ENCODE measurements at regions not wholly inside any gene's neighbourhood (a gene's known extent, or its start where the extent isn't known, plus 50 kb on each side); places are given as distances from the start of the nearest gene placed in this dataset.

GRCh38 chr5:32511776-32512374 is 67.3 kb upstream of the ZFR start:
- no peak overlapping the region for H3K27ac ChIP-seq (ENCODE audit: low read length)
- peaks cover 0 to 4% of the 10 kb centered on the region in 2 donors for H3K4me1 ChIP-seq (ENCODE audit: control insufficient read depth in 1 of 2, insufficient read depth in 2 of 2, low read length in 2 of 2)
- H3K27me3 ChIP-seq (ENCODE audit: low read depth, low read length), result no peaks in the 10 kb centered on the region
- H3K9me3 ChIP-seq (ENCODE audit: control insufficient read depth in 1 of 2, low read length in 2 of 2), result no peaks in the 10 kb centered on the region
- H3K4me3 ChIP-seq (ENCODE audit: low read depth in 1 of 2, low read length in 2 of 2), result no peak overlapping the region
- H3K36me3 ChIP-seq (ENCODE audit: control insufficient read depth in 1 of 2, insufficient read depth in 2 of 2, low read length in 2 of 2), result no peaks in the 10 kb centered on the region

GRCh38 chr5:32510860-32511259 is 66.3 kb upstream of the ZFR start:
- H3K4me3 ChIP-seq (ENCODE audit: low read depth in 1 of 2, low read length in 2 of 2), result no peak overlapping the region
- no peaks in the 10 kb centered on the region for H3K36me3 ChIP-seq (ENCODE audit: control insufficient read depth in 1 of 2, insufficient read depth in 2 of 2, low read length in 2 of 2)
- no peaks in the 10 kb centered on the region for H3K9me3 ChIP-seq (ENCODE audit: control insufficient read depth in 1 of 2, low read length in 2 of 2)
- H3K27ac ChIP-seq (ENCODE audit: low read length), result no peak overlapping the region
- H3K27me3 ChIP-seq (ENCODE audit: low read depth, low read length), result no peaks in the 10 kb centered on the region
- peaks cover 7 to 14% of the 10 kb centered on the region in 2 donors for H3K4me1 ChIP-seq (ENCODE audit: control insufficient read depth in 1 of 2, insufficient read depth in 2 of 2, low read length in 2 of 2)

- no peak overlapping the region for H3K4me3 ChIP-seq (ENCODE audit: low read depth in 1 of 2, low read length in 2 of 2)
- H3K27ac ChIP-seq (ENCODE audit: low read length), result no peak overlapping the region
- H3K4me1 ChIP-seq (ENCODE audit: control insufficient read depth in 1 of 2, insufficient read depth in 2 of 2, low read length in 2 of 2), result peaks cover 13 to 31% of the 10 kb centered on the region in 2 donors
- H3K36me3 ChIP-seq (ENCODE audit: control insufficient read depth in 1 of 2, insufficient read depth in 2 of 2, low read length in 2 of 2), result no peaks in the 10 kb centered on the region
- no peaks in the 10 kb centered on the region for H3K9me3 ChIP-seq (ENCODE audit: control insufficient read depth in 1 of 2, low read length in 2 of 2)
- no peaks in the 10 kb centered on the region for H3K27me3 ChIP-seq (ENCODE audit: low read depth, low read length)
Measured at GRCh38 chr5:32508806-32509805, 64.6 kb upstream of the ZFR start.

GRCh38 chr5:32507738-32508434 is 63.3 kb upstream of the ZFR start:
- peaks cover 13 to 34% of the 10 kb centered on the region in 2 donors for H3K4me1 ChIP-seq (ENCODE audit: control insufficient read depth in 1 of 2, insufficient read depth in 2 of 2, low read length in 2 of 2)
- H3K9me3 ChIP-seq (ENCODE audit: control insufficient read depth in 1 of 2, low read length in 2 of 2), result no peaks in the 10 kb centered on the region
- H3K27me3 ChIP-seq (ENCODE audit: low read depth, low read length), result no peaks in the 10 kb centered on the region
- no peak overlapping the region for H3K27ac ChIP-seq (ENCODE audit: low read length)
- no peaks in the 10 kb centered on the region for H3K36me3 ChIP-seq (ENCODE audit: control insufficient read depth in 1 of 2, insufficient read depth in 2 of 2, low read length in 2 of 2)
- no peak overlapping the region for H3K4me3 ChIP-seq (ENCODE audit: low read depth in 1 of 2, low read length in 2 of 2)

GRCh38 chr5:32506799-32507198 is 62.3 kb upstream of the ZFR start:
- no peaks in the 10 kb centered on the region for H3K9me3 ChIP-seq (ENCODE audit: control insufficient read depth in 1 of 2, low read length in 2 of 2)
- no peak overlapping the region for H3K27ac ChIP-seq (ENCODE audit: low read length)
- H3K4me3 ChIP-seq (ENCODE audit: low read depth in 1 of 2, low read length in 2 of 2), result no peak overlapping the region
- H3K27me3 ChIP-seq (ENCODE audit: low read depth, low read length), result no peaks in the 10 kb centered on the region
- H3K4me1 ChIP-seq (ENCODE audit: control insufficient read depth in 1 of 2, insufficient read depth in 2 of 2, low read length in 2 of 2), result peaks cover 13 to 34% of the 10 kb centered on the region in 2 donors
- no peaks in the 10 kb centered on the region for H3K36me3 ChIP-seq (ENCODE audit: control insufficient read depth in 1 of 2, insufficient read depth in 2 of 2, low read length in 2 of 2)

- no peaks in the 10 kb centered on the region for H3K9me3 ChIP-seq (ENCODE audit: control insufficient read depth in 1 of 2, low read length in 2 of 2)
- no peaks in the 10 kb centered on the region for H3K36me3 ChIP-seq (ENCODE audit: control insufficient read depth in 1 of 2, insufficient read depth in 2 of 2, low read length in 2 of 2)
- H3K27ac ChIP-seq (ENCODE audit: low read length), result no peak overlapping the region
- no peak overlapping the region for H3K4me3 ChIP-seq (ENCODE audit: low read depth in 1 of 2, low read length in 2 of 2)
- H3K4me1 ChIP-seq (ENCODE audit: control insufficient read depth in 1 of 2, insufficient read depth in 2 of 2, low read length in 2 of 2), result peaks cover 13 to 34% of the 10 kb centered on the region in 2 donors
- H3K27me3 ChIP-seq (ENCODE audit: low read depth, low read length), result no peaks in the 10 kb centered on the region
Measured at GRCh38 chr5:32506201-32506661, 61.7 kb upstream of the ZFR start.

DNA sequence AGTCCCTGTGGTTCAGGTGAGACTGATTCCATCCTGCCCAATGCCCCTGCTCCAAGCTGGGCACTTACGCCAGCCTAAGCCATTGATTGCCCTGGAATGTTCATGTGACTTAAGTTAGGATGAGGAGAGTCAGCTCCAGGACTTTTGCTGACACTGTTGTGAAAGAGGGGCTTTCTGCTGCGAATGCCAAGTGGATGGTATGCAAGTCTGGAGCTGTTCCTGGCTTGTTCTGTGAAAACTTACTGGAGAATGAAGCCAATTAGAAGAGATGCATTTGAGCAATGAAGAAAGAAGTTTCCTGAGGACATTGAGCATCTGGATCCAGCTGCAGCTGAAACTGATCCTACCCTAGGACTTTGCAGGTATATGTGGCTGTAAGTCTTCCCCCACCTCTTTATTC is 61.2 kb upstream of the ZFR start:
- H3K4me3 ChIP-seq (ENCODE audit: low read depth in 1 of 2, low read length in 2 of 2), result peak overlapping the region; percentile 11 to 38
- peaks cover 13 to 34% of the 10 kb centered on the region in 2 donors for H3K4me1 ChIP-seq (ENCODE audit: control insufficient read depth in 1 of 2, insufficient read depth in 2 of 2, low read length in 2 of 2)
- H3K27me3 ChIP-seq (ENCODE audit: low read depth, low read length), result no peaks in the 10 kb centered on the region
- H3K9me3 ChIP-seq (ENCODE audit: control insufficient read depth in 1 of 2, low read length in 2 of 2), result no peaks in the 10 kb centered on the region
- no peaks in the 10 kb centered on the region for H3K36me3 ChIP-seq (ENCODE audit: control insufficient read depth in 1 of 2, insufficient read depth in 2 of 2, low read length in 2 of 2)
- peak overlapping the region; percentile 3 for H3K27ac ChIP-seq (ENCODE audit: low read length)

DNA sequence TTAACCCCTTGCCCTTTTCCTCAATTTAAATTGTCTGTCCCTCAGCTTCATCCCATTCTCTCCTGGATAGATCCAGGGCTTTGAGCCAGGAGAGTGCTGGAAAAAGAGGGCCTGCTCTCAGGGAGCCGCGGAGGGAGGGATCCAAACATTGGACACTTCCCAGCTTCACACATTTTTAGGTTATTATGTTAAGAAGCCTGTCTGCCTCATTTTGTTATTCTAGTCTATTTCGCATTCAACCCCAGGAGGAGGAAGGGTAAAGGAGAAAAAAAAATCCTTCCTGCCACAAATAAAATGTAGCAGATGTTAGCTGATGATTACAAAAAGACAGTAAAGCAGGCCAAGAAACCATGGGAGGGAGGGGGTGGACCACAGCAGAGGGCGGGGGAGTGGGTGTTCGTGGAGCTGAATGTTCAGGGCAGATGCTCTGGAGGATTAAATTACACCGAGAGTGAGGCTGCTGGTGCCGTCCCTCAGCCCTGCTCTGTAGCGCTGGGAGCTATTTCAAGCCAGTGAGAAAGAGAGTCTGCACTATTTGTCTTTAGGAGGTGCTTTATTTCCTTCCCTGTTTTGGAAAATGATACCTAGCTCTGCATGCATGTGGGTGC is 60.6 kb upstream of the ZFR start:
- peaks cover 13 to 34% of the 10 kb centered on the region in 2 donors for H3K4me1 ChIP-seq (ENCODE audit: control insufficient read depth in 1 of 2, insufficient read depth in 2 of 2, low read length in 2 of 2)
- H3K27ac ChIP-seq (ENCODE audit: low read length), result peak overlapping the region; percentile 3
- H3K27me3 ChIP-seq (ENCODE audit: low read depth, low read length), result no peaks in the 10 kb centered on the region
- no peaks in the 10 kb centered on the region for H3K9me3 ChIP-seq (ENCODE audit: control insufficient read depth in 1 of 2, low read length in 2 of 2)
- peak overlapping the region in 1 of 2 donors; percentile 38 for H3K4me3 ChIP-seq (ENCODE audit: low read depth in 1 of 2, low read length in 2 of 2)
- no peaks in the 10 kb centered on the region for H3K36me3 ChIP-seq (ENCODE audit: control insufficient read depth in 1 of 2, insufficient read depth in 2 of 2, low read length in 2 of 2)

DNA sequence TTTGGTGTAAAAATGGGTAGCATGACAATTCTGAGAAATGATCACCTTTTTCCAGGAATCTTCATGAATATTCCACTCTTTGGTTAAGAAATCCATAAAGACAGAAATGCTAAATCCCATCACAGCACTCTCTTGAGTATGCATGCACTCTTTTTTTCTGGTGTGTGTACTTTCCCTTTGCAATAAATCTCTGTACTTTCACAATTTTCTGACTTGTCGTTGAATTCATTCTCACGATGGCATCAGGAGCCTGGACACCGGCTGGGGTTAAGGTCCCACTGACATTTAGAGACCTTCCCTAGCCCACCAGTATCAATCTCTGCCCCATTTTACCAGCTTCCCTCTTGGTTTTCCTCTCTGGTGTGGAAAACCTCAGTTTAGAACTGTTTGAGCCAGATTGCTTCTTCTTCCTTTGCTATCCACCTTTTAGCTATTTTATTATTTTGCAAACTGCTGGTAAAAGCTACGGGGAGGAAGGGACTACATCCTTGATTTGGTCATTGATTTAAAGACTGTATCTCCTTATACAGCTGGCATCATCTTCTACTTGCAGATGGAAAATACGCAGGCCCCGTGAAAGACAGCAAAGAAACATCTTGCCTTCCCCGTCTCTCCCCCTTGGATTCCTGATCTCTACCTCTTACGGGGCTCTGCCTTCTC is 59.9 kb upstream of the ZFR start:
- Histone ChIP-seq H3K27me3 (ENCODE audit: low read depth, low read length) (no peaks in the 10 kb centered on the region), H3K4me3 (ENCODE audit: low read depth in 1 of 2, low read length in 2 of 2) (peak overlapping the region in 1 of 2 donors; percentile 38), H3K9me3 (ENCODE audit: control insufficient read depth in 1 of 2, low read length in 2 of 2) (no peaks in the 10 kb centered on the region), H3K4me1 (ENCODE audit: control insufficient read depth in 1 of 2, insufficient read depth in 2 of 2, low read length in 2 of 2) (peaks cover 13 to 34% of the 10 kb centered on the region in 2 donors), H3K27ac (ENCODE audit: low read length) (peak overlapping the region; percentile 3), H3K36me3 (ENCODE audit: control insufficient read depth in 1 of 2, insufficient read depth in 2 of 2, low read length in 2 of 2) (no peaks in the 10 kb centered on the region)

GRCh38 chr5:32503261-32503660 is 58.7 kb upstream of the ZFR start:
- no peaks in the 10 kb centered on the region for H3K27me3 ChIP-seq (ENCODE audit: low read depth, low read length)
- H3K36me3 ChIP-seq (ENCODE audit: control insufficient read depth in 1 of 2, insufficient read depth in 2 of 2, low read length in 2 of 2), result no peaks in the 10 kb centered on the region
- H3K27ac ChIP-seq (ENCODE audit: low read length), result no peak overlapping the region
- H3K4me1 ChIP-seq (ENCODE audit: control insufficient read depth in 1 of 2, insufficient read depth in 2 of 2, low read length in 2 of 2), result peaks cover 13 to 34% of the 10 kb centered on the region in 2 donors
- no peak overlapping the region for H3K4me3 ChIP-seq (ENCODE audit: low read depth in 1 of 2, low read length in 2 of 2)
- H3K9me3 ChIP-seq (ENCODE audit: control insufficient read depth in 1 of 2, low read length in 2 of 2), result no peaks in the 10 kb centered on the region

All from muscle layer of duodenum (tissue), 2 donors.